GM12872 (cell line): ENCODE measurements at regions not wholly inside any gene's neighbourhood (a gene's known extent, or its start where the extent isn't known, plus 50 kb on each side); places are given as distances from the start of the nearest gene placed in this dataset.

Experiments
- TF ChIP-seq, protein P1 (sequence below): IDR thresholded peaks from 3 replicates; pipeline ENCODE4 v1.5.1; 2011; ENCODE audit warnings: low read depth, mild to moderate bottlenecking, low read length, moderate library complexity; ENCODE audit not compliant: insufficient read depth

- TF ChIP-seq, protein P1, sequence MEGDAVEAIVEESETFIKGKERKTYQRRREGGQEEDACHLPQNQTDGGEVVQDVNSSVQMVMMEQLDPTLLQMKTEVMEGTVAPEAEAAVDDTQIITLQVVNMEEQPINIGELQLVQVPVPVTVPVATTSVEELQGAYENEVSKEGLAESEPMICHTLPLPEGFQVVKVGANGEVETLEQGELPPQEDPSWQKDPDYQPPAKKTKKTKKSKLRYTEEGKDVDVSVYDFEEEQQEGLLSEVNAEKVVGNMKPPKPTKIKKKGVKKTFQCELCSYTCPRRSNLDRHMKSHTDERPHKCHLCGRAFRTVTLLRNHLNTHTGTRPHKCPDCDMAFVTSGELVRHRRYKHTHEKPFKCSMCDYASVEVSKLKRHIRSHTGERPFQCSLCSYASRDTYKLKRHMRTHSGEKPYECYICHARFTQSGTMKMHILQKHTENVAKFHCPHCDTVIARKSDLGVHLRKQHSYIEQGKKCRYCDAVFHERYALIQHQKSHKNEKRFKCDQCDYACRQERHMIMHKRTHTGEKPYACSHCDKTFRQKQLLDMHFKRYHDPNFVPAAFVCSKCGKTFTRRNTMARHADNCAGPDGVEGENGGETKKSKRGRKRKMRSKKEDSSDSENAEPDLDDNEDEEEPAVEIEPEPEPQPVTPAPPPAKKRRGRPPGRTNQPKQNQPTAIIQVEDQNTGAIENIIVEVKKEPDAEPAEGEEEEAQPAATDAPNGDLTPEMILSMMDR: no peak
Observed at GRCh38 chr1:72830606-72831390, 548.5 kb upstream of the NEGR1 start.

GRCh38 chr1:72827278-72827677, 544.9 kb upstream of the NEGR1 start:
- TF ChIP-seq, protein P1: no peak

- TF ChIP-seq, protein P1: no peak
Observed at GRCh38 chr1:72804541-72804940, 522.2 kb upstream of the NEGR1 start.

DNA sequence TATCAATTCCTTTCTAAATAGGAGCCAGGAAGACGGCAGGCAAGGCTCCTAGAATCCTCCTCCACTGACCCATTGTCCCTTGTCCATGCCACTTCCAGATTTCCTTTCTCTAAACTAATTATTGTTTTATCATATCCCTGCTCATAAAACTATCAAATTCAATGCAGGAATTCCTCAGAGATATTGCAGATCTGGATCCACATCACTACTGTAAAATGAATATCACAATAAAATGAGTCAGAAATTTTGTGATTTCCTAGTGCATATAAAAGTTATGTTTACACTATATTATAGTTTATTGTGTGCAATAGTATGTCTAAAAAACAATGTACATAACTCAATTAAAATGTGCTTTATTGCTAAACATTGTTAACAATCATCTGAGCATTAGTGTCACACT, 498.7 kb upstream of the NEGR1 start:
- TF ChIP-seq, protein P1: no peak

DNA sequence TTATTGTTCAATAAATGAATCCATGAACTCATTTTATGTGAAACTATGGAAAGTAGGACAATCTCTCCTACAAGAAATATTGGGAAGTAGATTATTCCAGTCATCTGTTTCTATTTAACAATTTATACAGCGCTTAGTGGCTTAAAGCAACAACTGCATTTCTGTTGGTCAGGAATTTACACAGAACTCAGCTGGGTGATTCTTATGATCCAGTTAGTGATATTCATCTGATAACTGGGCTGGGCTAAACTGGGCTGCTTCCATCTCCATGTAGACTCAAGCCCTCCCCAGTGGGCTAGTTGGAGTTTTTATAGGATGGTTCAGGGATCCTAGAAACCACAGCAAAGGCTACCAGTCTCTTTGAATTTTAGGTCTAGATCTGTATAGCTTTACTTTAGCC, 497.9 kb upstream of the NEGR1 start:
- TF ChIP-seq, protein P1: no peak

GRCh38 chr1:72777918-72778317, 495.6 kb upstream of the NEGR1 start:
- TF ChIP-seq, protein P1: no peak

DNA sequence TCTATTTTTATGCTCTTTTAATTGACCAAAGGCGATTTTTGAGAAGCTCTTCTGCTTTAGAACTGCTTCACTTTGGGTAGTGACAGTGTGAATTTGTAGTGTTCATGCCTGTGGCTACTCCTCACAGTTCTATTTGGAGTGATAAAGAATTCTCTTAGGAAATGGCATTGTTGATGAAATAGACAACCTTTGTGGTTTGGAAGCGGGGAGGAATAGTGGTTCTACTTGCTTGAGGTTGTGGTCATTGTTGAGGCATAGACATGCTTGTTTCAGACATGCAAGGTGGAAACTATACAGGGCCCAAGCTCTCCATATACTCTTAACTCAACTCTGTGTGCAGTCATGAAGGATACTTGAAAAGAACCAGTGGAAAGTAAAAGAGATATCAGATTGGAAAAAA, 481.1 kb upstream of the NEGR1 start:
- TF ChIP-seq, protein P1: no peak
